ENCODE measurements at regions not wholly inside any gene's neighbourhood (a gene's known extent, or its start where the extent isn't known, plus 50 kb on each side); places are given as distances from the start of the nearest gene placed in this dataset.

DNA sequence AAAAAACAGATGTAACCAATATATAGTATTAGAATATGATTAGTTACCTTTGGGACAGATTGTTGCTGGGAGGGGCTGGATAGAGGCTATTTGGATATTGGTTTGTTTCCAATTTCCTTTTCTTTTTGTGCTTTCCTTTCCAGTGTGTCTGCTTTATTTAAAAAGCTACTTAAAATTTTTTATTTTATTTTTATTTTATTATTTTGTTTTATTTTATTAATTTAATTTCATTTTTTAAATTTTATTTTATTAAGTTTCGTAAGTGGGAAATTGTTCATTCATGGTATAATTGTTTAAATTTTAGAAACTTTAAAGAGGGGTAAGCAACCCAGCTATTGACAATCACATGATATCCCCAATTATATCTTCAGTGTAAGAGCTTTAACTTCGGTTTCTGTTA is 2077.0 kb upstream of the PCDH20 start:
- H3K14ac ChIP-seq (replicated peaks; ENCODE audit: low read depth, low read length), result no peak overlapping the region
- H2BK15ac ChIP-seq (ENCODE audit: low read depth, low read length), result no peak overlapping the region
- no peak overlapping the region for H3K9ac ChIP-seq (ENCODE audit: low read depth, low read length)
- no peak overlapping the region for H3K4me2 ChIP-seq (ENCODE audit: low read depth, low read length)
- no peak overlapping the region for H2BK120ac ChIP-seq (ENCODE audit: low read depth, low read length)
- H3K23ac ChIP-seq (ENCODE audit: low read depth, low read length), result no peak overlapping the region
- H3K18ac ChIP-seq (ENCODE audit: low read depth, low read length), result no peak overlapping the region
- H3K27me3 ChIP-seq (ENCODE audit: control insufficient read depth, insufficient read depth, low read length), result no peaks in the 10 kb centered on the region
- no peak for ATAC-seq (ENCODE audit: low read depth)
- no peak overlapping the region for H3K4ac ChIP-seq (ENCODE audit: low read depth, low read length)
- H4K20me1 ChIP-seq (ENCODE audit: insufficient read depth, low read length), result no peaks in the 10 kb centered on the region
- H3K9me3 ChIP-seq (ENCODE audit: control insufficient read depth, insufficient read depth, low read length), result no peaks in the 10 kb centered on the region
- TF ChIP-seq MAFK (IDR thresholded peaks at IDR 0.05; ENCODE audit: low read depth, low read length) (no peak), CEBPB (IDR thresholded peaks at IDR 0.05; ENCODE audit: low read depth, low read length) (no peak), MXI1 (IDR thresholded peaks at IDR 0.05; ENCODE audit: borderline replicate concordance, low read depth, low read length) (no peak), CHD1 (IDR thresholded peaks at IDR 0.05; ENCODE audit: low read depth, low read length) (no peak), FOS (IDR thresholded peaks at IDR 0.05; ENCODE audit: low read depth, low read length) (no peak), NFE2L2 (IDR thresholded peaks at IDR 0.05; ENCODE audit: low read depth, low read length) (no peak), RAD21 (IDR thresholded peaks at IDR 0.05; ENCODE audit: low read length) (no peak), RCOR1 (IDR thresholded peaks at IDR 0.05; ENCODE audit: insufficient replicate concordance, low read length) (no peak), RFX5 (IDR thresholded peaks at IDR 0.05; ENCODE audit: low read depth, low read length) (no peak), BHLHE40 (IDR thresholded peaks at IDR 0.05; ENCODE audit: low read depth, low read length) (no peak)
- TF ChIP-seq, protein P1, sequence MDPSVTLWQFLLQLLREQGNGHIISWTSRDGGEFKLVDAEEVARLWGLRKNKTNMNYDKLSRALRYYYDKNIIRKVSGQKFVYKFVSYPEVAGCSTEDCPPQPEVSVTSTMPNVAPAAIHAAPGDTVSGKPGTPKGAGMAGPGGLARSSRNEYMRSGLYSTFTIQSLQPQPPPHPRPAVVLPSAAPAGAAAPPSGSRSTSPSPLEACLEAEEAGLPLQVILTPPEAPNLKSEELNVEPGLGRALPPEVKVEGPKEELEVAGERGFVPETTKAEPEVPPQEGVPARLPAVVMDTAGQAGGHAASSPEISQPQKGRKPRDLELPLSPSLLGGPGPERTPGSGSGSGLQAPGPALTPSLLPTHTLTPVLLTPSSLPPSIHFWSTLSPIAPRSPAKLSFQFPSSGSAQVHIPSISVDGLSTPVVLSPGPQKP (IDR thresholded peaks at IDR 0.05; ENCODE audit: borderline replicate concordance, low read depth, low read length), result no peak
- no peak overlapping the region for H3K27ac ChIP-seq (ENCODE audit: insufficient read depth, low read length)
- H2AFZ ChIP-seq (replicated peaks; ENCODE audit: low read length, poor library complexity), result no peak overlapping the region
- no CpG with 5 or more reads among the region's 2 CpGs for WGBS, 2 experiments (ENCODE audit: extremely low coverage in 2 of 2, insufficient read length in 1 of 2)
- no peaks in the 10 kb centered on the region for H3K79me1 ChIP-seq (ENCODE audit: low read depth in 1 of 2, low read length in 2 of 2)
- H4K91ac ChIP-seq (ENCODE audit: insufficient read depth, low read depth, low read length), result no peak overlapping the region
- ChIA-PET POLR2A (ENCODE audit: unreplicated experiment) (no interaction called here), CTCF (no interaction called here)
- H3K56ac ChIP-seq (ENCODE audit: extremely low read depth, insufficient read depth, low read length), result no peak overlapping the region
- no peak overlapping the region for H4K8ac ChIP-seq (ENCODE audit: low read depth in 2 of 2, low read length in 2 of 2)
- in situ Hi-C loops (cut with MboI; ENCODE audit: low sequenced_read_pairs), result no loop called here
- no peak overlapping the region for H4K5ac ChIP-seq (ENCODE audit: low read depth, low read length)
- no peaks in the 10 kb centered on the region for H3K4me1 ChIP-seq (ENCODE audit: control insufficient read depth, insufficient read depth, low read length)
- dilution Hi-C loops (cut with HindIII; ENCODE audit: low sequenced_read_pairs, unreplicated experiment), result no loop called here
- intact Hi-C loops (cut with micrococcal nuclease), result no loop called here
- no peak overlapping the region for H2BK20ac ChIP-seq (ENCODE audit: low read depth, low read length)
- H2AK5ac ChIP-seq (ENCODE audit: low read depth, low read length), result no peak overlapping the region
- no peaks in the 10 kb centered on the region for H3K9me1 ChIP-seq (ENCODE audit: insufficient read depth, low read length)
- no peaks in the 10 kb centered on the region for H3K36me3 ChIP-seq (ENCODE audit: control insufficient read depth, insufficient read depth, low read length)
- no peak overlapping the region for H2AK9ac ChIP-seq (replicated peaks; ENCODE audit: low read depth, low read length, poor library complexity)
- no peak for DNase-seq
- no peak overlapping the region for H3K4me3 ChIP-seq (ENCODE audit: insufficient read depth, low read depth, low read length)
- no TSS peak for BruUV-seq (replicated peaks)
- no peak overlapping the region for H2BK5ac ChIP-seq (ENCODE audit: low read depth, low read length, poor library complexity, severe bottlenecking)
